Neural cell (in vitro differentiated cells): ENCODE measurements at regions not wholly inside any gene's neighbourhood (a gene's known extent, or its start where the extent isn't known, plus 50 kb on each side); places are given as distances from the start of the nearest gene placed in this dataset.

Source experiments
- CTCF ChIP-seq: fragments of 450-650 bp; IDR thresholded peaks from 2 replicates; pipeline ENCODE4 v1.5.1; 2014; ENCODE audit warnings: antibody characterized with exemption, mild to moderate bottlenecking, moderate library complexity; ENCODE audit not compliant: poor library complexity, severe bottlenecking
- EP300 ChIP-seq: fragments of 450-650 bp; conservative IDR thresholded peaks from 2 replicates; pipeline ENCODE4 v1.6.1; 2014; ENCODE audit warnings: antibody characterized with exemption, mild to moderate bottlenecking, moderate library complexity; ENCODE audit not compliant: poor library complexity, severe bottlenecking
- EZH2 ChIP-seq: fragments of 200-600, 300-800 bp; shearing (Covaris generic), sonication (generic); IDR thresholded peaks from 2 replicates; pipeline ENCODE4 v1.6.1; 2014; ENCODE audit warnings: antibody characterized with exemption, low read length, borderline replicate concordance, mild to moderate bottlenecking; ENCODE audit not compliant: insufficient read depth, poor library complexity, severe bottlenecking
- MXI1 ChIP-seq: fragments of 450-650 bp; conservative IDR thresholded peaks from 2 replicates; pipeline ENCODE4 v1.6.1; 2014; ENCODE audit warnings: antibody characterized with exemption, mild to moderate bottlenecking; ENCODE audit not compliant: poor library complexity, severe bottlenecking
- POLR2AphosphoS5 ChIP-seq: IDR thresholded peaks from 2 replicates; pipeline ENCODE4 v1.6.1; 2012
- REST ChIP-seq: IDR thresholded peaks from 2 replicates; pipeline ENCODE4 v1.6.1; 2012; ENCODE audit warnings: borderline replicate concordance
- SMC3 ChIP-seq: fragments of 450-650 bp; conservative IDR thresholded peaks from 2 replicates; pipeline ENCODE4 v1.6.1; 2014; ENCODE audit warnings: antibody characterized with exemption, mild to moderate bottlenecking, moderate library complexity; ENCODE audit not compliant: poor library complexity
- TAF1 ChIP-seq: IDR thresholded peaks from 2 replicates; pipeline ENCODE4 v1.6.1; 2012; ENCODE audit warnings: low read depth

- TF ChIP-seq EP300 (no peak), REST (no peak), CTCF (no peak), MXI1 (no peak), POLR2AphosphoS5 (no peak), EZH2 (no peak), TAF1 (no peak), SMC3 (no peak)
These were observed 234.5 kb downstream of the RBM43 start for GRCh38 chr2:151027151-151027550.
